NAMALWA (cell line): ENCODE measurements at regions not wholly inside any gene's neighbourhood (a gene's known extent, or its start where the extent isn't known, plus 50 kb on each side); places are given as distances from the start of the nearest gene placed in this dataset.

ENCODE experiments used
- DNase-seq: peaks from one replicate; pipeline ENCODE4 v3.0.0-alpha.2; 2015; ENCODE audit warnings: low spot score

GRCh38 chr6:40973304-40973703 lies 65.7 kb downstream of the UNC5CL start:
- DNase-seq: no peak

- DNase-seq: no peak
These were observed 66.2 kb downstream of the UNC5CL start for GRCh38 chr6:40972814-40973213.

GRCh38 chr6:40972190-40972589 lies 66.8 kb downstream of the UNC5CL start:
- no peak for DNase-seq

- no peak for DNase-seq
These were observed 70.3 kb downstream of the UNC5CL start for GRCh38 chr6:40968620-40969164.

- DNase-seq: no peak
These were observed 72.2 kb downstream of the UNC5CL start for GRCh38 chr6:40966860-40967259.

- DNase-seq: no peak
These were observed 74.0 kb downstream of the UNC5CL start for GRCh38 chr6:40965046-40965445.

GRCh38 chr6:40963019-40963418 lies 76.0 kb downstream of the UNC5CL start:
- DNase-seq: no peak

- no peak for DNase-seq
These were observed 76.8 kb downstream of the UNC5CL start for GRCh38 chr6:40962241-40962640.

GRCh38 chr6:40961831-40962230 lies 77.2 kb downstream of the UNC5CL start:
- DNase-seq: no peak

GRCh38 chr6:40960742-40961430 lies 78.1 kb downstream of the UNC5CL start:
- DNase-seq: no peak

- no peak for DNase-seq
These were observed 79.2 kb downstream of the UNC5CL start for GRCh38 chr6:40959781-40960327.

GRCh38 chr6:40958738-40959137 lies 80.3 kb downstream of the UNC5CL start:
- DNase-seq: no peak

- DNase-seq: no peak
These were observed 81.2 kb downstream of the UNC5CL start for GRCh38 chr6:40957616-40958492.

GRCh38 chr6:40956936-40957335 lies 82.1 kb downstream of the UNC5CL start:
- no peak for DNase-seq

- no peak for DNase-seq
These were observed 83.9 kb downstream of the UNC5CL start for GRCh38 chr6:40955178-40955545.

- DNase-seq: no peak
These were observed 84.4 kb downstream of the UNC5CL start for GRCh38 chr6:40954446-40955177.

- no peak for DNase-seq
These were observed 85.5 kb downstream of the UNC5CL start for GRCh38 chr6:40953486-40953885.

GRCh38 chr6:40950986-40951698 lies 87.9 kb downstream of the UNC5CL start:
- no peak for DNase-seq

- DNase-seq: no peak
These were observed 90.5 kb downstream of the UNC5CL start for GRCh38 chr6:40948570-40948969.

- no peak for DNase-seq
These were observed 91.0 kb downstream of the UNC5CL start for GRCh38 chr6:40947876-40948526.

GRCh38 chr6:40946738-40947301 lies 92.2 kb downstream of the UNC5CL start:
- DNase-seq: no peak
